DMS 273 (cell line): ENCODE measurements at regions not wholly inside any gene's neighbourhood (a gene's known extent, or its start where the extent isn't known, plus 50 kb on each side); places are given as distances from the start of the nearest gene placed in this dataset.
"Not testable (repeated sequence)": the region's sequence is repeated elsewhere in the genome, so short reads cannot be mapped to it uniquely, and the experiment has no call there.

Source experiments
- DNase-seq: peaks from one replicate; lab custom pipeline; 2025; ENCODE audit not compliant: unreplicated experiment; lab: John Stamatoyannopoulos, UW

DNA sequence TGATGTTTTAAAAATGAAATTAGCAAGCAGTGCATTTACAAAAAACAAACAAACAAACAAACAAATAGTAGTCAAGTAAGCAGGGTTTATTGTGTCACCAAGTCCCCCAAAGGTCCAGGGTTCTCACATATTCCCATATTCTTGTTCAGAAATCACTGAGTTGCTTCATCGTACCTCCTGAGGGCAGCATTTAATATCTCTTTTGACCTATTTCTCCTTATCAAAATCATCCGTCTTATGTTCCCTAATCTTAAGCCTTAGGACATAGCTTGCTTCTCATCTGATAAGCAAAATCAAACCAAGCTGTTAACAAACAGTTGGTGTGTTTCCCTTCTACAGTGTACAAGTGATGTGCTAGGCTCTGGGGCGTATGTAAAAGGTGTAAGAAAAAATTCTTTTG, 109.5 kb upstream of the MAN2A1 start:
- peak; percentile 13 for DNase-seq

GRCh38 chr5:109575506-109575905, 114.2 kb upstream of the MAN2A1 start:
- DNase-seq = no peak

DNA sequence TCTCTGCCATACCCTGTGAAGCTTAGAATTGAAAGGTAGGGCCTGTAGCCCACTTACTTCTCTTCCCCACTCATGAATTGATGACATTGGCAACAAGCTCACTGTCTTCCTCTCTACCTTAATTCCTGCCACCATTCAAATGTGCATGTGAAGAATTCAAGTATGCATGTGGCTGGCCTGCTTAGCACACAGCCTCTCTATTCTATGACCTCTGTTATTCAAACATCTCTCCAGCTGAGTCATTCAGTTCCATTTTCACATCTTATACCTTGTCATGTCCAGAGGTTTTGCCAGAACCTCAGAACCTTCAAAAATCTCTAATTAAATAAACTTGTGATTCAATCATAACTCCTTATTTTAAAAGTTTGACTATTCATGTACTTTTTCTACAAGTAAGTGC, 114.7 kb upstream of the MAN2A1 start:
- DNase-seq = no peak

DNA sequence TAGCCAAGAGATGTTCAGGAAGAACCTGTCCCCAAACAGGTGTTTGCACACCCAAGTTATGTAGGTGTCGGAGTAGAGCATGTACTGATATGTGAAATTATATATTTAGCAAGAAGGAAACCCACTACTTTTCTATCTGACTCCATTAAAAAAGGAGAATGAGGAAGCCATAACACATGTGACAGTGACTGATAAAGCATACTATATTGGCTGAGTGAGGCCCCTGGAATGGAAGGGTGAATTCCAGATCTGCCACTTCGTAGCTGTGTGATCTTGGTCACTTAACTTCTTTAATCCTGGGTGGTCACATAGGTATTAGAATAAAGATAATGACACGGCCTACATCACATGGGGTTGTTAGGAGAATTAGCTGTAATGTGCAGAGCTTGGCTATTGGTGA, 116.0 kb upstream of the MAN2A1 start:
- no peak for DNase-seq

- no peak for DNase-seq
Observed at GRCh38 chr5:109573256-109573655, 116.5 kb upstream of the MAN2A1 start.

GRCh38 chr5:109571785-109572184, 117.9 kb upstream of the MAN2A1 start:
- no peak for DNase-seq

- DNase-seq = no peak
Observed at GRCh38 chr5:109570362-109570874, 119.3 kb upstream of the MAN2A1 start.

GRCh38 chr5:109567374-109568044, 122.2 kb upstream of the MAN2A1 start:
- DNase-seq = no peak

GRCh38 chr5:109566361-109566760, 123.4 kb upstream of the MAN2A1 start:
- no peak for DNase-seq

- DNase-seq = no peak
Observed at GRCh38 chr5:109563739-109564138, 126.0 kb upstream of the MAN2A1 start.

DNA sequence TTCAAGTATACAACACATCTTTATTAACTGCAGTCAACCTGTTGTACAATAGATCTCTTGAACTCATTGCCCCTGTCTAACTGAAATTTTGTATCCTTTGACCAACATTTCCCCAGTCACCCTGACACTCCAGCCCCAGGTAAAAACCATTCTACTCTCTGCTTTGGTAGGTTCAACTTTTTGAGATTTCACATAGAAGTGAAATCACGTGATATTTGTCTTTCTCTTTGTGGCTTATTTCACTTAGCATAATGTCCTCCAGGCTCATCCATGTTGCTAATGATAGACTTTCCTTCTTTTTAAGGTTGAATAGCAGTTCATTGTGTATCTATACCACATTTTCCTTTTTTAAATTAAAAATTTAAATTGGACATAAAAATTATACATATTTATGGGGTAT, 126.5 kb upstream of the MAN2A1 start:
- DNase-seq = no peak

GRCh38 chr5:109562441-109562840, 127.3 kb upstream of the MAN2A1 start:
- DNase-seq = no peak

DNA sequence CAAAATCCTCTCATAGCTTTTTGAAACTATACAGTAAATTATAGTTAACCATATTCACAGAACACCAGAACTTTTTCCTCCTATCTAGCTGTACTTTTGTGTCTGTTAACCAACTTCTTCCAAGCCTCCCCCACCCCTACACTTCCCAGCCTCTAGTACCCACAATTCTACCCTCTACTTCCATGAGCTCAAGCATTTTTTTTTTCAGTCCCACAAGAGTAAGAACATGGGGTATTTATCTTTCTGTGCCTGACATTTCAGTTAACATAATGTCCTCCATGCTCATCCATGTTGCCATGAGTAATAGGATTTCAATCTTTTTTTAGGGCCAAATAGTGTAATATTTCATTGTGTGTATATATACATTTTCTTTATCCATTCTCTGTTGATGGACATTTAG, 128.3 kb upstream of the MAN2A1 start:
- no peak for DNase-seq

GRCh38 chr5:109560554-109560953, 129.2 kb upstream of the MAN2A1 start:
- no peak for DNase-seq

DNA sequence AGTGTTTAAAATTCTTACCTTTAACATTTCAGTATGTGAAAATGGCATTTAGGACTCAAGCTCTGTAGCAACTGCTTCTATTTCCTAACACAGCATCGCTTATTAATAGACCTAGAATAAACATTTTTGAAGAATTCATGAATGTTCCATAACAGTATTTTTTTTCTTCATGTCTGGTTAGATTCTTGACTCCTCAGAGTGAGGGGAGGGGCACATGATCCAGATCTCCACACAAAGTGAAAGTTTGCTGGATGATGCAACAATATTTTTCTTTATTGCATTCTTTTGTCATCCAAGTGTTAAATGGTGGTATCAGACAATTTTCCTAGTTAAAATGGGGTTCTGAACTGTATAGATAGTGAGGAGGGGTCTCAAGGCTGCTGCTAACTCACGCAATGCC, 130.8 kb upstream of the MAN2A1 start:
- no peak for DNase-seq

- DNase-seq = no peak
Observed at GRCh38 chr5:109558364-109558763, 131.4 kb upstream of the MAN2A1 start.

- DNase-seq = no peak
Observed at GRCh38 chr5:109553846-109554245, 135.9 kb upstream of the MAN2A1 start.

DNA sequence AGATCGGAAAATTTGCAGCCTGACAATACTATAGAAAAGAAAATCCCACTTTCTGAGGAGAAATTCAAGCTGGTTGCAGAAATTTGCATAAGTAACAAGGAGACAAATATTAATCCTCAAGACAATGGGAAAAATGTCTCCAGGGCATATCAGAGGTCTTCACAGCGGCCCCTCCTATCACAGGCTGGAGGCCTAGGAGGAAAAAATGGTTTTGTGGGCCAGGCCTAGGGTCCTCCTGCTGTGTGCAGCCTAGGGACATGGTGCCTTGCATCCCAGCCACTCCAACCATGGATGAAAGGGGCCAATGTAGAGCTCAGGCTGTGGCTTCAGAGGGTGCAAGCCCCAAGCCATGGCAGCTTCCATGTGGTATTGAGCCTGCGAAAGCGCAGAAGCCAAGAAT, 138.5 kb upstream of the MAN2A1 start:
- DNase-seq = not testable (repeated sequence)

DNA sequence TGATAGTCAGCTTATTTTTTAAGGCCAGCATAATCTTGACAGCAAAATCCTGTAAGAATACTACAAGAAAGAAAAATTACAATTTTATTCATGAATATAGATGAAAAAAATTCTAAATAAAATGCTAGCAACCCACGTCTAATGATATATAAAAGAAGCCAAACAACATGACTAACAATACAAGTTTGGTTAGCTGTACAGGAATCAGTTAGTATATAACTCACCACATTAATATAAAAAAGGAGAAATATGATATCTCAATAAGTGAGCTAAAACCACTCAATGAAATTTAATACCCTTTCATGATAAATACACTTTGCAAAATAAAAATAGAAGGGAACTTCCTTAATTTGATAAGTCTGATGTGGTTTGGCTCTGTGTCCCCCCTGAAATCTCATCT, 139.7 kb upstream of the MAN2A1 start:
- no peak for DNase-seq

GRCh38 chr5:109546461-109546860, 136.7 kb upstream of the PJA2 start:
- no peak for DNase-seq

GRCh38 chr5:109544873-109545272, 135.1 kb upstream of the PJA2 start:
- not testable (repeated sequence) for DNase-seq

GRCh38 chr5:109538692-109539091, 128.9 kb upstream of the PJA2 start:
- not testable (repeated sequence) for DNase-seq

DNA sequence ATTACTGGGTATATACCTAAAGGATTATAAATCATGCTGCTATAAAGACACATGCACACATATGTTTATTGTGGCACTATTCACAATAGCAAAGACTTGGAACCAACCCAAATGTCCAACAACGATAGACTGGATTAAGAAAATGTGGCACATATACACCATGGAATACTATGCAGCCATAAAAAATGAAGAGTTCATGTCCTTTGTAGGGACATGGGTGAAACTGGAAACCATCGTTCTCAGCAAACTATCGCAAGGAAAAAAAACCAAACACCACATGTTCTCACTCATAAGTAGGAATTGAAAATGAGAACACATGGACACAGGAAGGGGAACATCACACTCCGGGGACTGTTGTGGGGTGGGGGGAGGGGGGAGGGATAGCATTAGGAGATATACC, 125.3 kb upstream of the PJA2 start:
- not testable (repeated sequence) for DNase-seq
